Brain pericyte (primary cell): ENCODE measurements at regions not wholly inside any gene's neighbourhood (a gene's known extent, or its start where the extent isn't known, plus 50 kb on each side); places are given as distances from the start of the nearest gene placed in this dataset.

Experiments
- DNase-seq: peaks from one replicate; pipeline ENCODE4 v3.0.0-alpha.2; 2012; ENCODE audit warnings: low read depth, low spot score

DNA sequence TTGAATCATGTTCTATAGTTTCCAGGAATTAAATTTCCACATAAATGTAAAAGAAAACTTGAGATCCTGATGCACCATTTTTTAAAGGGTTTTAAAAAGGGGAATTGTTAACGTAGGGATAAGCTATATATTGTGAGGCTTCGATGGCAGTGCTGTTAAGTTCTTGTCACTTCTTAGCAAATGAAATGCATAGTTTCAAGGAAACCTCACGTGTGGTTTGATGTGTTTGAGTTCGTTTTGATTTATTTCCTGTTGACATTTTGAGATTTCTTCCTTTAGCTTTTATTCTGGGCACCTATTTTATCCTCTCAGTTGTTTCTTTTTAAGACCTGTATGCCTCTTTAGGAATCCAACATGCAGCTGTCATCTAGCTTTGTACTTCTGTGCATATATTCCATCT is 301.0 kb downstream of the DOCK8 start:
- no peak for DNase-seq

DNA sequence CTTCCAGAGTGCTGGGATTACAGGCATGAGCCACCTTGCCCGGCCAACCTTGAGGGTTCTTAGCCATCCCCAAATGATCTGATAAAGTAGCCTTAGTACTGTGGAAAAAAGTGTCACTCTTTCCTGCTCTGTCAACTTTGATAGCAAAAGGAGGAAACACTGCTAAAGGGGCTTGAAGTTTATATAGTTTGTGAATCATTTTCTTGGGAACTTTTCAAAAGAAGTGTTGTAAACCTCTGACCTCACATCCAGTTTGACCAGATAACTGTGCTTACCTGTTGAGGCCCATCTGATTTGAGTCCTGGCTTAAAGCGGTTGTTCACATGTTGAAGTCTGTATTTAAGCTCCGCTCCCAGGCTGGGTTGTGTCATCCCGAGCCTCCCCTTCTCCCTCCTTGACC is 303.3 kb downstream of the DOCK8 start:
- DNase-seq = no peak

DNA sequence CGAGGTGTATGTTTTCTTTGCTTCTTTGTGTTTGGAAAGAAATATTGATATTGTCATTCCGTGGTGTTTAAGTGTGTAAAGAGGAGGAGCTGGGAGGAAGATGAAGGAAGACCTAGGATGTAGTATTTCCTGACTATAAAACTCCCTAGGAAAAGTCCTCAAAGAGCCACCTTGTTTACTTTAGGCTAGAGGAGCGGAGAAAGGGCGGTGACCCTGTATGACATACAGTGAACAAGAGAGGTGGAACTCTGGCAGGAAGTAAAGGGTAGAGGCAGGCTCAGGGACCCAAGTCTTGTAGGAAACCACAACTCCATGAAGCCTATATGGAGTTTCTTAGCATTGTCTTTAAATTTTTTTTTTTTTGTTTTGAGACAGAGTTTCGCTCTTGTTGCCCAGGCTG is 303.9 kb downstream of the DOCK8 start:
- DNase-seq = no peak

DNA sequence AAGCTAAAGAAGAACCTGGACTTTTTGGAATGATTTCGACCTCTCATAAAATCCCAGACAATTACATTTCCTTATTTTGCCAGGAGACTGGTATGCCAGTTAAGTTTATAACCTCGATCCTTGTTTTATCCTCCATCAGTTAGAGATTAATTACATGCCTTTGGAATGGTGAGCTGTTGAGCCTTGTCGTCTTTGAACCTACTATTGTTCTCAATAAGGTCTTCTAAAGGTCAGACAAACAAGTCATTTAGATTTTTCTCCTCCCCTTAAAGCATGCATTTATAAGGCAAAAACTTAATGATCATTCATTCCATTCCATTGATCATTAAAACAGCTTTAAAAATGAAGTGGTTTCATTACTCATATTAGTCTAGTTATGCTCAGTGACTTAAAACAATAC is 304.9 kb downstream of the DOCK8 start:
- no peak for DNase-seq

DNA sequence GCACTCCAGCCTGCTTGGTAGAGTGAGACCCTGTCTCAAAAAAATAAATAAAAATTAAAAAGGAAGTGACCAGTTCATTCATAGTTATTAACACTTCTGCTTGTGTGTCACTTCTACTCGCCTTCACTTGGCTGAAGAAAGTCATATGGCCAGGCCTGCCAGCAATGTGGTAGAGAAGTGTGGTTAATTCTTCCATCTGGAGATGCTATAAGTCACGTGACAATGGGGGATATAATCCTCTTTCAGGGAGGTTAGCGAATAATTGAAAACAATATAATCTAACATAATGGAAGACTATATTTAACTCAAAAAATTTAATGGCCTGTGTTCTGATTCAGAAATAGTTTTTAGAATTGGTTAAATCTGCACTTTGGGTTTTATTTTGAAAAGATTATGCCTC is 305.6 kb downstream of the DOCK8 start:
- DNase-seq = no peak

DNA sequence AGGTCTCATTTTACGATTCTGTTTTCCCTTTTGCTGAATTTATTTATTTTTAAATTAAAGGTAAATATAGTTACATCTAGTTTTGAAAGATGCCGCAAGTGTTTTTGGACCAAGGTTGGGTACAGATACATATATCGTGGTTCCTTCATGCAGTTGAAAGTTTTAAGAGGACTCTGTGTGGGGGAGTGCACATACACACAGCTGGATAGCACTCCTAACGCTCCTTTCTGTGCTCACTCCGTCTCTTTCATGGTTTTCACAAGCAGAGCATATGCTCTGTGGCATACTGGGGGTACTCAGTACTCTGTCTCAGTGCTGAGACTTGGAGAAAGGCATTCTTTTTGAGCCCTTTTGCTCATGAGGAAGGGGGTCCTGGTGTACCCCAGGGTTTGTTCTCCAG is 307.5 kb downstream of the DOCK8 start:
- DNase-seq = no peak

DNA sequence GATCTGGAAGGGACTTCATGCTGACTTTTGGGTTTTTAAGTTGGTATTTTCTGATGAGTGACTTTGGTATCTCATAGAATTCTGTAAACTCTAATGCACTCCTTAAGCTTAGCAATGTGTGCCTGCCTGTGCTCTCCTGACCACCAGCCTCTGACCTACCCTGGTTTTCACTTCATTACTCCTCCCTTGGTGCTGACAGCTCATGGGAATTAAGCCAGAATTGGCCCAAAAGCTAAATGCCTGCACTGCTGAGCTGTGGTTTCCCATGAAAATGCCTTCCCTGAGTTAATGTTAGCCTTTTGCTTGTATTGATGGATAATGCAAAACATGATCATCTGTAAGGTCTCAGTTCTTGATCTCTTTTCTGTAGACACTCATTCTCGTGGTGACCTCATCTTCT is 308.0 kb downstream of the DOCK8 start:
- no peak for DNase-seq

DNA sequence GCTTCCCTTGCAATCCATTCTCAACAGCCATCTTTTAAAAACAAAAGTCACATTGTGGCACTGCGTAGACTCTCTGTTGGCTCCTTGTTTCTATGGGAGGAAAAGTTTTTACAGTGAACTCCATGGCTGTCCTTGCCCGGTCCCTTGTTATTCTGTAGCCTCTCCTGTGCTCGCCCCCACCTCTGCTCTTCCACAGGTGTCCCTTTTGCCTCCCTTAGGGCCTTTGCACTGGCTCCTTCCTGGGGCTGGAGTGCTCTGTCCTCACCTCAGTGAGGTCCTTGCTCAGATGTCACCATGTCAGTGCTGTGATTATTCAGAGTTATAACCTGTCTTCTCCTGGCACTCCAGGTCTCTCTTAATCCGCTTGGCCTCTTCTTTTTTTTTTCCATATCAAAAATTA is 308.8 kb downstream of the DOCK8 start:
- DNase-seq = no peak

DNA sequence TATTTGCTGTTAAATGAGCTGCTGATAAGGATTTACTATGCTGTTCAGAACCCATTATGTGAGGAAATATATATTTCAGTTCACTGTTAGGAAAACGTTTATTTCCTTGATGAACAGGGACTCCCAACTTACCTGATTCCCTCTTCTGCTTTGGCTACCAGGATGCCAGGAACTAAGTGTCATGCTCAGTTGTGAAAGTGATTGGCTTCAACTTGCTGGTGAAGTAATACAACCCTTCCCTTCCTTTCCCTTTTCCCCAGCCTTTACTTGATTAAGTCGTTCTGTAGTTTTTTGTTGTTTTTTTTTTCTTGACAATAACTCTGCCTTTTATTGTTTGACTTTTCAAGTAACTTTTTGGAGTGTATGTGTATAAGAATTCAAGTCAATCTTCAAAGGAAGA is 309.3 kb downstream of the DOCK8 start:
- DNase-seq = no peak

DNA sequence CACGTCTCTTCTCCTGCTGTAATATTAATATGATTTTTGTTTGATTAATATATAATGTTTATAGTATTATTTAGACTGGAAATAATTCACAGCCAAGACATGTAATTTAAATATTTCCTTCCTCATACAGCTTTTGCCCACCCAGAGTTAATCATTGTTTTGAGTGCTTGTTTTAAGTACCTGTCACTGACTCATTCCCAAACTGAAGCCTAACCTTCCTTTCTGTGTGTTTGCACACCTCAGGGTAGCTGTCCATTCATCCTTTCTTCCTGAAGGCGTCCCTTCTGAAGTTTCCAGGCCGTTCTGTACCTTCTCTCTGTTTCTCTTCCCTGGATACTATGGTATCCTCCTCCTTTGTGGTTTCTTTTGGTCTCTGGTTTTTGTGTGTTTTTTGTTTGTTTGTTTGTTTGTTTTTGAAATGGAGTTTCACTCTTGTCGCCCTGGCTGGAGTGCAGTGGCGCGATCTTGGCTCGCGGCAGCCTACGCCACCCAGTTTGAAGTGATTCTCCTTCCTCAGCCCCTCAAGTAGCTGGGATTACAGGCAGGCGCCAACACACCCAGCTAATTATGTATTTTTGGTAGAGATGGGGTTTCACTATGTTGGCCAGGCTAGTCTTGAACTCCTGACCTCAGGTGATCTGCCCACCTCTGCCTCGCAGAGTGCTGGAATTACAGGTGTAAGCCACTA is 312.4 kb downstream of the DOCK8 start:
- DNase-seq = no peak

DNA sequence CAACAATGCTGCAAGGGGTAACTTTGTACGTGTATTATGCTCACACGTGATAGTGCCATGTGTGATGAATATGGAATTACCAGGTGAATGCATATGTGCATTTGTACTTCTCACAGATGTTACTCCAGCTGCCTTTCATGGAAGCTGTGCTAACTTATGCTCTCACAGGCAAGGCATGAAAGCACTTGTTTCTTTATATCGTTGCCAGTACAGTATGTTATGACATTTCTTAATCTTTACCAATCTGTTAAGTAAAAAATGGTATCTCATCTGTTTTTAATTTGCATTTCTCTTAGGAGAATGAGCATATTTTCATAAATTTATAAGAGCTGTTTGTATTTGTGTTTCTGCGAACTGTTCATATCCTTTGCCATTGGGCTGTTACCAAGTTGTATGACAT is 311.8 kb upstream of the DMRT1 start:
- no peak for DNase-seq

DNA sequence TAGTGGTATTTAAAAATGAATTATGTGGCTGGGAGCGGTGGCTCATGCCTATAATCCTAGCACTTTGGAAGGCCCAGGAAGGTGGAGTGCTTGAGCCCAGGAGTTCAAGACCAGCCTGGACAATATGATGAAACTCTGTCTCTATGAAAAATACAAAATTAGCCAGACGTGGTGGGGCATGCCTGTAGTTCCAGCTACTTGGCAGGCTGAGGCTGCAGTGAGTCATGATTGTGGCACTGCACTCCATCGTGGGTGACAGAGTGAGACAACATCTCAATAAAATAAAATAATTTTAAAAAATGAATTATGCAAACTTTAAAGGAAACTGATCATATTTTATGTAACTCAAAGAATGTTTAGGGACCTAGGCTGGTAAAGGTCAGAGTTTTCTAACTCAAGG is 310.8 kb upstream of the DMRT1 start:
- no peak for DNase-seq

DNA sequence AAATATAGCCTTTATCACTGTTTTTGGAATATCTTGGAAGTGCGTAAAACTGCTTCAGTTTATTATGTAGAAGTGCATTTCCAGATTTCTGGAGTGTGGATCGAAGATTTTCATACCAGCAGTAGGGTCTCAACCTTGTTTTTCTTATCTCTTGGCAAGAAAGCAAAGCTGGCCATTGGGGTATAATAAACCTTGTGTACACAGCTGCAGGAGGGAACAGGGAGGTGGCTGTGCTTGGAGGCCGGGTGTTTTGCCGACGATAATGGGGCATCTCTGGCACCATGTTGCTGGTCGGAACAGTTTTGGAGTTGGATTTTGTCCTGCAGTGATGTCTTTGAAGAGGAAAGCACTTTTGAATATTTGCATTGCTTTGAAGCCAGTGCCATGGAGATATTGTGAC is 308.8 kb upstream of the DMRT1 start:
- DNase-seq = no peak

DNA sequence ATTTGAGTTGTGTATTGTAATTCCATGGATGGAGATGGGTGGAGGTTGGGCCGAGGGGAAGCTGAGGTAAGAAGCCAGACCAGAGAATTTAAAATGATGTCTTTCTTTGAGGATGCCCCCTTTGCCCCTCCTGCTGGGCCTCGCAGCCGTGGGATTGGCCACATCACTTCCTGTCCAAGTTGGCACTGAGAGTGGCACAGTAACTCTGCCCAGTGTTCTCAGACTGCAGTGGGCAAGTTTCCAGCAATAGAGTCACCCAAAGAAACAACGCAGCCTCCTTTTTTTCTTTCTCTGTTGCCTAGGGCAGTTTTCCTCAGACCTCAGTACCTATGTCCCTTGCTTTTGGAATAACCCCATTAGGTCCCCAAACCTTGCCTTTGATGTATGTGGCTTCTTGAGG is 306.6 kb upstream of the DMRT1 start:
- DNase-seq = no peak

DNA sequence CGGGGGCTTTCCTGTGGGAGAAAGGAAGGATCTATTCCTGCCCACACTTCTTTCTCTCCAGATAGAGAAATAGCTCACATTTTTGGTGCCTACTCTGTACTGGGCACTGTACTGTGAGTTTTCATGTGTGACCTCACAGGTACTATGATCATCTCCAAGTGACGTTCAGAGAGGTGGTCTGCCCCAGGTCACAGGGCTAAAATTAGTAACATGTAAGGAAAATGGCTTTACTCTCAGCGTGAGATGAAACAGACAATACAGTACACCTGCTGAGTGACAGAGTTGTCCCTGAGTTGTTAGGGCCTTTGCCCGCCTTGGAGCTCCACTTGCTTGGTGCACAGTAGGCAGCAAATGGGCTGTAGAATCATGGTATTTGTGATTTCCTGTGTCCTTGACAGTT is 306.1 kb upstream of the DMRT1 start:
- DNase-seq = no peak

DNA sequence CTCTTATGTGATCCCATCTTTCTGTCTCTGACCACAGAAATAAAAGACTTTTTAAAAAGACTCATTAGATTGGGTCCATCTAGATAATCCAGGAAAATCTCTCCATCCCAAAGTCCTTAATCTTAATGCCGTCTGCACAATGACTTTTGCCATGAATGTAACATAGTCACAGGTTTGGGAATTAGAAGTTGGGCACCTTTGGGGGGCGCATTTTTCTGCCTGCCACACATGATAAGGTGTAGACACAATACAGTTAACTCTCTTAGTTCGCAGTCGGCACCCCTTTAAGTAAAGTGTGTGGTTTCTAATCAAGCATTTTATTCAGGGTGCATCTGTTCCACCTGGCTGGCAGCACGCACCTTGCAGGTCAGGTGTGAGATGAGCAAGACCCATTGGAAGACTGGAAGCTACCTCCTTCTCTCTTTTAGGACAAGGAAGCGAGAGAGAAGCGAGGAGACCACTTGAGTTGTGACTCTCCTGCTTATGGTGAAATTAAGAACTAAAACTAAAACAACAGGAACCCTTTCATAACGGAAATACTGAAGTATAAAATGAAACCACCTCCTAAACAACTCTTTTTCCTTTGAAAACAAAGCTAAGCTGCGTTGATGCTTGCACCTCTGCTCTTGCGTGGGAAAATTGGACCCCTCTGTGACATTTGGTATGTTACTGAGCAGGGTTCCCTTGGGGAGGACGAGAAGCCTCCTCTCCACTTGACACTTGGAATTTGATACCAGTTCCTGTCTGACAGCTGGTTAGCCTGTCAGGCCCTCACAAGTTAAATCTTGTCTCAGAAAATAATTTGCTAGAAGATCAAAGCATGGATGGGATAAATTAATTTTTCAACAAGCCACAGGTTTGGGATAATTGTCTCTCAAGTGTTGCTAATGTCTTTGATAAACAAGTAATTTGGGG is 304.6 kb upstream of the DMRT1 start:
- DNase-seq = no peak

DNA sequence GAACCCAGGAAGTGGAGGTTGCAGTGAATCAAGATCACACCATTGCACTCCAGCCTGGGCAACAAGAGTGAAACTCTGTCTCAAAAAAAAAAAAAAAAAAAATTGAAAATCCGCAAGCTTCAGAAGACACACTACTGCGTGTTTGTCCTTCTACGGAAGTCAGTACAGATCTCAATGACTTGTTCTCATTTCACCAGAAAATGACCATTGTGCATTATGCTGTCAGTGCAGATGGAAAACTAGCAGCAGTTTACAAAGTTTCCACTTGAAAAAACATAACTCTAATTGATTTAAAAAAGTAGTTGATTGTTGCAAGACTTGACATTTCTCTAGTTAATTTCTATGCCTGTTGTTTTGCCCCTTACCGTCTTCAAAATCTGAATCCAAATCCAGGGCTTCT is 298.0 kb upstream of the DMRT1 start:
- DNase-seq = no peak

DNA sequence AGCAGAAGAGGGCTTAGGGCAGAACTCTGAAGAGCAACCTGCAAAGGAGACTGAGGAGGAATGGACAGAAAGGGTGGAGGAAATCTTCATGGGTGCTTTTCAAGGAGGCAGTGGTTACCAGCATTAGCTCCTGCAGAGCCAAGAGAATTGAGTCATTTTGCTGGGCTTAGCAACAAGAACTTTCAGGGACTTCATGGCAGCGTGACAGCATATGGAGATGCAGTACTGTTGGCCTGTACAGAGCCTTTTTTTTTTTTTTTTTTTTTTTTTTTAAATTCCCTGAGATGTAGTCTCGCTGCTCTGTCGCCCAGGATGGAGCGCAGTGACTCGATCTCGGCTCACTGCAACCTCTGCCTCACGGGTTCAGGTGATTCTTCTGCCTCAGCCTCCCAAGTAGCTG is 296.0 kb upstream of the DMRT1 start:
- DNase-seq = no peak

DNA sequence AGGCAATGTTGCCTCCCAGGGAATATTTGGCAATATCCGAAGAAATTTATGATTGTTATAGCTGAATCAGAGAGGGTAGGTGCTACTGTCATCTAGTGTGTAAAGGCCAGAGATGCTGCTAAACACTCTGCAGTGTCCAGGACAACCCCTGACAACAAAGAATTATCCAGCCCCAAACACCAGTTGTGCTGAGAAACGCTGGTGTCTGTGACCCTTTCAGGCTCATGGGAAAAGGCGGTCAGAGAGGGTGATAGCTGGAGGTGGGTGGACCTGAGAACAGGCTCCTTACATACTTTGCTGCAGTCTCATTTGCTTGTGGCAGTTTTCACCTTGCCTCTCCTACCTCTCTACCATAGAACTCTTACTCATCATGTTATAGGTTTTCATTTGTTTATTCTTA is 295.3 kb upstream of the DMRT1 start:
- DNase-seq = no peak

DNA sequence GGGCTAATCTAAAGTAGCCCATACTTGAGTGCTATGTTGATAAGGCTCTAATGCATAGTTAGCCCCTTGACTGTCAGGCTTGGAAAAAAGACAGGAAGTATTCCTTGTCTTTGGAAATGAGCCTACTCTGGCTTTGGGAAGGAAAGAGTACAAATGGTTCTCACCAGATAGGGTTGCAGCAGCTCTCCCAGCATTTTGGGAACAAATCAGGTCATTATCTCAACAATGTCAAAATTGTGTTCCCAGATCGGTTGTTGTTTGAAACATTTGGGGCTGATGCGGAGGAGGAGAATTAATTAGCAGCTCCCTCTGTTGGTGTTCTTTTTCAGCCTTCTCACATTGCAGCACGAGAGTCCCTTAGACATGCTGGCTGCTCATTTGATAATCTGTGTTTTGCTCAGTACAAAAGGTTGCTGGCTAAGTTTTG is 294.7 kb upstream of the DMRT1 start:
- no peak for DNase-seq

DNA sequence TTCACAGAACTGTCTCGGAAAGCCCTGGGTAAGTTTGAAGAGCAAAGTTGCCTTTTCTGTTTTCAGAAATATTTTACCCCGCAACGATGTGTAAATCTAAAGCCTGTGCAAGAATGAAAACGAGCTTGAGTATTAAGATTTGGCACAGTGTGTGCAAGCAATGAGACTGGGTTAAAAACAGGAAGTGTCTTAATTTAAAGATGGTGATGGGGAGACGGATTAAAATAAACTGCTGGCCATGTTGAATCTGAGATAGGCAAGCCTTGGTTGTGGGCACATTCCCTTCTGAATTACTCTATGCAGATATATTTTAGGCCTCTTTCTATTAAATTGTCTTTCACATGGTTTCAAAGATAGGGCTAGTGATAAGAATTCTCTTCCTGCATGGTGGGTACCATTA is 294.2 kb upstream of the DMRT1 start:
- DNase-seq = no peak

DNA sequence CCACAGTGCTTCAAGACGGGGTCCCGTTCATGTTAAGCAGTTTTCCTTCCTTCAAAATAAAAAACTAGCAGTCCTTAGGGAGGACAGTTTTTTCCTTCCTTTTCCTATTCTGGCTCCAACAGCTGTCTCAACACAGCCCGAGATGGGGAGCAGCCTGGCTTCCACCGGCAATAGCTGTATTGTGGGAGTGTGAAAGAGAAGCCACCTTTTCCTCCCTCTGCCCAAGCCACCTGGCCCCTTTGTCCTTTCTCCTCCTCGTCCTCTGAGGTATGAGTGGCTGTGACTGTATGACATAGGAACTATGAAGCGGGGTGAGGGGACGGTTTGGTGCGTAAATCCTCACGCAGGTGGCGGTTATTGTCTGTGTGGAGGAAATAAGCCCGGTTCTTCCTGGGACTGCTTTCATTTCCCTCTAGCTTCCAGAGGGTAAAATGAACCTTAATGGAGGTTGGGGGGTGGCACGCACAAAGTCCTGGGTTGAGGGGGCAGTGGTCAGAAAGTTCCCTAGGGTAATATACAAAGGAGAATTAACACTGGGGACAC is 292.0 kb upstream of the DMRT1 start:
- no peak for DNase-seq

DNA sequence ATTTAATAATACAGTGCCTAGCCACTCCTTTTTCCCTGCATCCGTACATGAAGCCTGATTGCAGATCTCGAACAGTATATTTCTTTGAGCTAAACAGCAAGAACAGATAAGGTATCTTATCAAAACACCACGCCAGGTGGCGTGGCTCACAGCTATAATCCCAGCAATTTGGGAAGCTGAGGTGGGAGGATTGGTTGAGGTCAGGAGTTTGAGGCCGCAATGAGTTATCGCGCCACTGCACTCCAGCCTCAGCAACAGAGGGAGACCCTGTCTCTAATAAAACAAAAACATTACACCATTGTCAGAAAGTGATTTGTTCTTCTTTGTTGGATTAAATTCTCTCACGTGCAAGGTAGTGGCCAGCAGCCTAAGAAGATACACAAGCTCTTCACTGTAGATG is 291.2 kb upstream of the DMRT1 start:
- DNase-seq = no peak
